ENCODE measurements at regions not wholly inside any gene's neighbourhood (a gene's known extent, or its start where the extent isn't known, plus 50 kb on each side); places are given as distances from the start of the nearest gene placed in this dataset.

GRCh38 chr17:71710816-71711215, 410.0 kb upstream of the SOX9 start:
- no peak overlapping the region for H3K4me3 Mint-ChIP-seq
- H3K36me3 Mint-ChIP-seq, result peaks cover 3% of the 10 kb centered on the region
- H3K4me1 Mint-ChIP-seq, result no peaks in the 10 kb centered on the region
- H3K27ac Mint-ChIP-seq, result no peak overlapping the region
- H3K9me3 Mint-ChIP-seq, result peaks cover 3 to 5% (median 3%) of the 10 kb centered on the region in 3 donors
- no peaks in the 10 kb centered on the region for H3K27me3 Mint-ChIP-seq

DNA sequence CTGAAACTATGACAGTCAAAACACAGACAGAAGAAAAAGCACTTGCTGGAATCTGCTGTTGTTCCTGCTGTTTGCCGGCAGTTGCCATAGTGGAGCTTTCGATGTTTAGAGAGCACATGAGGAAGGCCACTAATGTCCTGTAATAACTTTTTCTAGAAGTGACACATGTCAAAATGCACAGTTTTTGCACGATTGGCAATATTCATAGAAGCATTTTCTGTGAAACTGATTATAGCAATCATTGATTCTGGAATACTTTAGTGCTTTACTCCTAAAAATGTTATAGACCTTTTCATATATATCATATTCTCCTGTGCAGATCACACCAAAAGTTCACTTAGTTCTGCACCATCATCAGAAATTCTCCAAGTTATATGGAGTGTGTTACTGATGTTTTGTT, 407.0 kb upstream of the SOX9 start:
- Mint-ChIP-seq H3K4me3 (no peak overlapping the region), H3K36me3 (peaks cover 3% of the 10 kb centered on the region), H3K4me1 (no peaks in the 10 kb centered on the region), H3K9me3 (peaks cover 2 to 13% (median 11%) of the 10 kb centered on the region in 3 donors), H3K27me3 (no peaks in the 10 kb centered on the region), H3K27ac (no peak overlapping the region)

GRCh38 chr17:71724339-71724738, 396.5 kb upstream of the SOX9 start:
- H3K27ac Mint-ChIP-seq, result no peak overlapping the region
- no peaks in the 10 kb centered on the region for H3K4me1 Mint-ChIP-seq
- no peaks in the 10 kb centered on the region for H3K27me3 Mint-ChIP-seq
- H3K4me3 Mint-ChIP-seq, result no peak overlapping the region
- peaks cover 0 to 5% (median 1%) of the 10 kb centered on the region in 3 donors for H3K9me3 Mint-ChIP-seq
- H3K36me3 Mint-ChIP-seq, result no peaks in the 10 kb centered on the region

GRCh38 chr17:71725811-71726210, 395.0 kb upstream of the SOX9 start:
- H3K36me3 Mint-ChIP-seq, result no peaks in the 10 kb centered on the region
- no peaks in the 10 kb centered on the region for H3K27me3 Mint-ChIP-seq
- no peak overlapping the region for H3K27ac Mint-ChIP-seq
- peaks cover 0 to 5% (median 1%) of the 10 kb centered on the region in 3 donors for H3K9me3 Mint-ChIP-seq
- H3K4me3 Mint-ChIP-seq, result no peak overlapping the region
- no peaks in the 10 kb centered on the region for H3K4me1 Mint-ChIP-seq

DNA sequence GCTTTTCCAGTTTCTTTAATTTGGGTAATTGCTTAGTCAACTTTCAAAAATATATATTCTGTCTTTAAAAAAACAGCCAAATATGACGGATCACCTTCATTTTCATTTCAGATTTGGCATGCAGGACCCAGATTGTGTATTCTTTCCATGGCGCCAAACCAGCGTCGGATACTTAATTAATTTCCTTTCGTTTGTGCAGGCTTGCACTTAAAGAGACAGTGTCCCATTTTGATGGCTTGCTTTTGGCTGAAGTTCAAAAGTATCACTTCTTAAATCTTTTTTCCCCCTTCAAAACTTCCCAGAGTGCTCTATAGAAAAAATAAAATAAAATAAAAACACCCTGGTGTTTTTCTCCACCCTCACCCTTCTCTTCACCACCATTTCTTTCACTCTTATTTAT, 394.5 kb upstream of the SOX9 start:
- Mint-ChIP-seq H3K36me3 (no peaks in the 10 kb centered on the region), H3K4me3 (no peak overlapping the region), H3K27me3 (no peaks in the 10 kb centered on the region)

GRCh38 chr17:71727292-71727691, 393.5 kb upstream of the SOX9 start:
- no peaks in the 10 kb centered on the region for H3K27me3 Mint-ChIP-seq
- H3K9me3 Mint-ChIP-seq, result peaks cover 0 to 5% (median 1%) of the 10 kb centered on the region in 3 donors
- H3K4me1 Mint-ChIP-seq, result no peaks in the 10 kb centered on the region
- no peak overlapping the region for H3K27ac Mint-ChIP-seq
- no peaks in the 10 kb centered on the region for H3K36me3 Mint-ChIP-seq
- no peak overlapping the region for H3K4me3 Mint-ChIP-seq

More for the DNA sequence above, 394.5 kb upstream of the SOX9 start:
- no peaks in the 10 kb centered on the region for H3K4me1 Mint-ChIP-seq
- peaks cover 0 to 5% (median 1%) of the 10 kb centered on the region in 3 donors for H3K9me3 Mint-ChIP-seq
- H3K27ac Mint-ChIP-seq, result no peak overlapping the region

GRCh38 chr17:71727723-71728122, 393.1 kb upstream of the SOX9 start:
- H3K27me3 Mint-ChIP-seq, result no peaks in the 10 kb centered on the region
- H3K27ac Mint-ChIP-seq, result no peak overlapping the region
- H3K9me3 Mint-ChIP-seq, result peaks cover 0 to 5% (median 1%) of the 10 kb centered on the region in 3 donors
- H3K36me3 Mint-ChIP-seq, result no peaks in the 10 kb centered on the region
- H3K4me1 Mint-ChIP-seq, result no peaks in the 10 kb centered on the region
- H3K4me3 Mint-ChIP-seq, result no peak overlapping the region

DNA sequence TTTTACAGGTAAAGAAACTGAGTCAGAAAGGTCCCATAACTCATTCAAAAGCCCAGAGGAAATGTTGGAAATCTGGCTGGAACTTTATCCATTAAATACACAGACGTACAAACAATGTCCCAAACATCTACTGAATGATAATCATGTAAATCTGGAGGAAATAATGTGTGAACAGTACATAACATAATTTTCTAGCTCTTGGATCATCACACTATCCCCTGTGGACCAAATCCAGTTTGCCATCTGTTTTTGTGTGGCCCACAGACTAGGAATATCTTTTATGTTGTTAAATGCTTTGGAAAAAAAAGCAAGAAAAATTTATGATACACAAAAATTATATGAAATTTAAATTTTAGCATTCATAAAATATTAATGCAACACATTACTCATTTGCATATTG, 389.9 kb upstream of the SOX9 start:
- H3K27me3 Mint-ChIP-seq, result no peaks in the 10 kb centered on the region
- H3K4me3 Mint-ChIP-seq, result no peak overlapping the region
- no peaks in the 10 kb centered on the region for H3K4me1 Mint-ChIP-seq
- no peak overlapping the region for H3K27ac Mint-ChIP-seq
- H3K36me3 Mint-ChIP-seq, result no peaks in the 10 kb centered on the region
- peaks cover 0 to 5% (median 1%) of the 10 kb centered on the region in 3 donors for H3K9me3 Mint-ChIP-seq

DNA sequence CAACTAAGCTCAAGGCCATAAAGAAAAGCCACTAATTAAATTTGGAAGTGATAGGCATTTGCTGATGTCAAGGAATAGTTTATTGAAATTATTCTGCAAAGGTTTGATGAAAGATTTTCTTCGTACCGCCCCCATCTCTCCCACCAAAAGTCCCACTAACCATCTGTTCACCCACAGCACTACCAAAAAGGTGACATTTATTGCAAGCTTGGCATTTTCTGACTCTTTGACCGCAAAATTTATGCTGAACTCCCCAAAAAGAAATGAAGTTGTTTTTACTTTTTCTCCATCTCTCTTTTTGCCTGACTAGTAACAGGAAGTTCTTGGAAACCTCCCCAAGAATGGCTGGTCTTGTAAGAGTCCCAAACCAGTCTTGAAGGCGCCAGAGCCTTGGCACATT, 384.9 kb upstream of the SOX9 start:
- Mint-ChIP-seq H3K36me3 (no peaks in the 10 kb centered on the region), H3K4me3 (no peak overlapping the region), H3K4me1 (no peaks in the 10 kb centered on the region), H3K27ac (no peak overlapping the region), H3K9me3 (peaks cover 0 to 6% (median 0%) of the 10 kb centered on the region in 3 donors), H3K27me3 (no peaks in the 10 kb centered on the region)

DNA sequence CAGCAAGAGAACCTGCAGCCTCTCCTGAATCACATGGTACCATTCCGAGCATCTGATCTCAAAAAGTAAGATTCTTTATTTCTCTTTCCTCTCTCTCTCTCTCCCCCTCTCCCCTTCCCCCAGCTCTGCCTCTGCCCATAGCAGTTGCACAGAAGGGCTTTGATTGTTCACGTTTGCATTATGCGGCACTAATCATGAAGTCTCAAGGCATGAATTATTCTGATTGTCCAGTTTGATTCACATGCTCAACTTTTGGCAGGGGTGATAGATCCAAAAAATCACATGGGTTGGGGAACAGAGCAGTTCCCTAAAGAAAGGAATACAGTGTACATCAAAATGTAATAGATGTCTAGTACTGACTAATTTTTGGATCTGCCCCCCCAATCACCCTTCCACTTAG, 380.0 kb upstream of the SOX9 start:
- Mint-ChIP-seq H3K27ac (no peak overlapping the region), H3K36me3 (no peaks in the 10 kb centered on the region), H3K9me3 (peaks cover 0 to 5% (median 0%) of the 10 kb centered on the region in 3 donors), H3K4me3 (no peak overlapping the region), H3K27me3 (no peaks in the 10 kb centered on the region), H3K4me1 (no peaks in the 10 kb centered on the region)

DNA sequence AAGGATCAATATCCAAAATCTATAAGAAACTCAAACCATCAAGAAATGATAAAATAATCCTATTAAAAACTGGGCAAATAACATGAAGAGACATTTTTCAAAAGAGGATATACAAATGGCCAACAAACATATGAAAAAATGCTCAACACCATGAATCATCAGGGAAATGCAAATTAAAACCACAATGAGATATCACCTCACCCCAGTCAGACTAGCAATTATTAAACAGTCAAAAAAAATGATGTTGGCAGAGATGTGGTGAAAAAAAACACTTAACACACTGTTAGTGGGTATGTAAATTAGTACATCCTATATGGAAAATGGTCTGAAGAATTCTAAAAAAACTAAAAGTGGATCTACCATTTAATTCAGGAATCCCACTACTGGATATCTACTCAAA, 379.0 kb upstream of the SOX9 start:
- Mint-ChIP-seq H3K4me1 (no peaks in the 10 kb centered on the region), H3K27me3 (no peaks in the 10 kb centered on the region), H3K27ac (no peak overlapping the region), H3K36me3 (no peaks in the 10 kb centered on the region), H3K9me3 (peaks cover 0 to 3% (median 3%) of the 10 kb centered on the region in 3 donors), H3K4me3 (no peak overlapping the region)

DNA sequence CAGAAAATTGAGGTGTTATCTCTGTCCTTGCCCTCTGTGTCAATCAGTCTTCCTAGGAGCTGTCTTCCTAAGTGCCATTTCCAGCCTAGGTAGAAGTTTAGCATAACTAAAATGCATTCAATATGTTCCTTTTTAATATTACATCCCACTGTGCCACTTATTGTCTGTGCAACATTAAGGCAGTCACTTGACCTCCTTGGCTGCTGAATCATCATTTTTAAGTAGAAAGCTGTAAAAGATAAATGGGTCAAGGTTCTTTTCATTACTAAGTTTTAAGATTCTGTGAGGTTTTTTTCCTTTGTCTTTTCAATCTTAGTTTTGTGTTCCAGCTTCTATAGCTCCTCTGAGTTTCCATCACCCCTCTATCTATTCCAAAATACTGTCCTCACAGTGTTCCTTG, 371.9 kb upstream of the SOX9 start:
- Mint-ChIP-seq H3K27ac (no peak overlapping the region), H3K36me3 (no peaks in the 10 kb centered on the region), H3K4me1 (no peaks in the 10 kb centered on the region), H3K4me3 (no peak overlapping the region), H3K9me3 (peaks cover 0 to 6% (median 4%) of the 10 kb centered on the region in 3 donors), H3K27me3 (no peaks in the 10 kb centered on the region)

DNA sequence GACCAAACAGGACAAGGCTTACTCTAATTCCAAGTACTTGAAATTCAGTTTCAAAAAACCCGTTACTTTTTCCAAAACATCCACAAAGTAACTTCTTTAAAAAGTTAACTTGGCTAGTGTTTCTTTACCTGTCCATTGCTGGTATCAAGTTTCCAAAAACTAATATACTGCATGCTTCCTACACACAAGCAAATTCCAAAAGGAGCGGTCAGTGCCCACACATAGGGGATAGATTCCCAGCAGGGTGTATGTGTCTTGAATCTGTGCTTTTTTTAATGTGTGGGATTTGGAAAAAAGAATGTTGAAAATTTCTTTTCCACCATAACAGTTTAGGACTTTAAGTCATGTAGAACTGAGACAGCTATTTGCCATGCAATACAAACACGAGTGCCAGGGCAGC, 367.8 kb upstream of the SOX9 start:
- Mint-ChIP-seq H3K36me3 (no peaks in the 10 kb centered on the region), H3K27ac (no peak overlapping the region), H3K27me3 (no peaks in the 10 kb centered on the region), H3K4me1 (no peaks in the 10 kb centered on the region), H3K9me3 (peaks cover 0 to 3% (median 3%) of the 10 kb centered on the region in 3 donors), H3K4me3 (no peak overlapping the region)

DNA sequence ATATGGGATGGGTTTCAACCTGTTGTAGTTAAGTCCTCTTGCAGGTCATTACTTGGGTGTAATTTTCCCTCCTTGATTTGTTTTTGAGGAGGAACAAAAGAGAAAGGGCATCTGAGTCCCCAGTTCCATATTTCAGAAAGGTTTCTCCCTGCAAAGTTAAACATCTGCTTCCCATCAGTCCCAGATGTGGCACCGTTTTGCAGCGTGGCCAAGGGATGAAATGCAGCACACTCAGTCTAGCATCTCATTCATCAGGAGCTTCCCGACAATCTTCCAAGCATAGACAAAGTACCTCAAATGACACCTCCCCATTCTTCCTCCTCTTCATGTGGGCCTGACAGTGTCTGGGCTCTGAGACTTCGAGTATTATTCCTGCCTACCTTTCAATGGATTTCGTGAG, 363.7 kb upstream of the SOX9 start:
- H3K27me3 Mint-ChIP-seq, result no peaks in the 10 kb centered on the region
- no peak overlapping the region for H3K4me3 Mint-ChIP-seq
- H3K27ac Mint-ChIP-seq, result no peak overlapping the region
- H3K9me3 Mint-ChIP-seq, result peaks cover 0 to 3% (median 0%) of the 10 kb centered on the region in 3 donors
- H3K4me1 Mint-ChIP-seq, result no peaks in the 10 kb centered on the region
- H3K36me3 Mint-ChIP-seq, result no peaks in the 10 kb centered on the region

DNA sequence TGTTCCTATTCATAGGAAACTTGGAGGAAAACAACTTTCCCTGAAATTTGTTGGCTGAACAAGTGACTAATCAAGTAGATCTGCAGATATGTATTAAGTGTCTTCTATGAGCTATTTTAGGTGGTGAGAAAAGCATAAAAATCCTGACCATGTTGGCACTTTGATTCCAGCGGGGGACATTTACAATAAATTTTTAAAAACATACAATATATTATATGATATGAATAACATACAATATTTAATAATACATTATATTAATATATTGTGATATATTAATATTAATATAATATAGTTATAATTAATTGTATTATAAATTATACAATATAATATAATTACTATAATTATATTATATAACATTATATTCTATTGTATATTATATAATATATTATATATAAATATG, 362.9 kb upstream of the SOX9 start:
- H3K4me1 Mint-ChIP-seq, result no peaks in the 10 kb centered on the region
- H3K36me3 Mint-ChIP-seq, result no peaks in the 10 kb centered on the region
- H3K9me3 Mint-ChIP-seq, result peaks cover 0 to 3% (median 0%) of the 10 kb centered on the region in 3 donors
- no peak overlapping the region for H3K27ac Mint-ChIP-seq
- H3K27me3 Mint-ChIP-seq, result no peaks in the 10 kb centered on the region
- H3K4me3 Mint-ChIP-seq, result no peak overlapping the region

DNA sequence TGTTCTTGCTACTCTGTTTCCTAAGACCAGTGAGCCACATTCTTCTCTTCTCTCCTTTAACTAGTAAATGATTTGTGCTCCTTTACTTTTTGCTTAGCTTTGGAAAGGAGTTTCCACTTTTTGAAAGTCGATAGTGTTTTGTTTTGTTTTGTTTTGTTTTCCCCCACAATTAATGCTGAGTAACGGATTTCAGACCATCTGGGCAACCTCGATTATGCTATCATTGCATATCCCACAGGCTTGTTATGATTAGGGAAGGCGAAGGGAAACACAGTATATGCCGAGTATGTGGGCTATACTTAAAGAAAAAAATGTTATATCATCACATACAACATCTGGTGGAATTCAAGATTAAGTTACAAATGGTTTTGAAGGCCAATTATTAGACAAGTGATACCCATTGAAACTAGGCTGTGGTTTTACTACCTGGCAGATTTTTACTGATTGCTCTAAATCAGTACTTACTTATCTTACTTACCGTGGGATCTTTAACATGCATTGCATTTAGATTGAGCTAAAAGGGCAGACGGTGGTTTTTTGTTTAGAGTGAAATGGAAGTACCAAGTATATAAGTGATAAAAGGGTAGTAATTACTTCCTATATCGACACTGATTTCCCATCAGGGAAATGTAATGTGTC, 361.3 kb upstream of the SOX9 start:
- H3K4me1 Mint-ChIP-seq, result no peaks in the 10 kb centered on the region

More for the DNA sequence above, 361.3 kb upstream of the SOX9 start:
- peaks cover 0 to 3% (median 0%) of the 10 kb centered on the region in 3 donors for H3K9me3 Mint-ChIP-seq
- no peaks in the 10 kb centered on the region for H3K27me3 Mint-ChIP-seq
- no peaks in the 10 kb centered on the region for H3K36me3 Mint-ChIP-seq
- no peak overlapping the region for H3K27ac Mint-ChIP-seq
- no peak overlapping the region for H3K4me3 Mint-ChIP-seq

Data from IgD-negative memory B cell (primary cell).